Karpas-422 (cell line): ENCODE measurements at regions not wholly inside any gene's neighbourhood (a gene's known extent, or its start where the extent isn't known, plus 50 kb on each side); places are given as distances from the start of the nearest gene placed in this dataset.

Experiments used
- DNase-seq: peaks from one replicate; pipeline ENCODE4 v3.0.0-alpha.2; 2015
- H2AFZ ChIP-seq: fragments of 200-600 bp; sonication (generic); 2 replicates; pipeline ENCODE4 v1.6.1; 2014; ENCODE audit warnings: antibody characterized with exemption, low read length, mixed read lengths
- H3K27ac ChIP-seq: fragments of 200-600 bp; sonication (generic); 2 replicates; pipeline ENCODE4 v1.5.1; 2014; ENCODE audit warnings: mild to moderate bottlenecking, low read length, moderate library complexity
- H3K27me3 ChIP-seq: fragments of 200-600 bp; sonication (generic); 2 replicates; pipeline ENCODE4 v1.6.1; 2014; ENCODE audit warnings: low read length, mixed read lengths
- H3K36me3 ChIP-seq: fragments of 200-600 bp; sonication (generic); 2 replicates; pipeline ENCODE4 v1.6.1; 2014; ENCODE audit warnings: low read length, mixed read lengths; ENCODE audit not compliant: insufficient read depth
- H3K4me1 ChIP-seq: fragments of 200-600 bp; sonication (generic); 2 replicates; pipeline ENCODE4 v1.6.1; 2014; ENCODE audit warnings: mild to moderate bottlenecking, low read length, mixed read lengths
- H3K4me2 ChIP-seq: fragments of 200-600 bp; sonication (generic); 2 replicates; pipeline ENCODE4 v1.6.1; 2014; ENCODE audit warnings: low read length, low read depth, mild to moderate bottlenecking; ENCODE audit not compliant: poor library complexity, severe bottlenecking
- H3K4me3 ChIP-seq: fragments of 200-600 bp; sonication (generic); 2 replicates; pipeline ENCODE4 v1.5.1; 2014; ENCODE audit warnings: mild to moderate bottlenecking, antibody characterized with exemption, low read length, mixed read lengths
- H3K79me2 ChIP-seq: fragments of 200-600 bp; sonication (generic); 2 replicates; pipeline ENCODE4 v1.6.1; 2014; ENCODE audit warnings: mild to moderate bottlenecking, low read length, mixed read lengths
- H3K9ac ChIP-seq: fragments of 200-600 bp; sonication (generic); 2 replicates; pipeline ENCODE4 v1.6.0; 2014; ENCODE audit warnings: low read length
- H3K9me2 ChIP-seq: fragments of 200-600 bp; sonication (generic), shearing (Covaris generic); replicated peaks from 2 replicates; pipeline ENCODE4 v1.6.0; 2014; ENCODE audit warnings: mild to moderate bottlenecking, low read length, moderate library complexity; ENCODE audit not compliant: insufficient read depth
- H3K9me3 ChIP-seq: fragments of 300-700, 200-600 bp; sonication (generic); 2 replicates; pipeline ENCODE4 v1.6.1; 2014; ENCODE audit warnings: low read length, mixed read lengths
- H4K20me1 ChIP-seq: fragments of 200-600 bp; sonication (generic); 2 replicates; pipeline ENCODE4 v1.6.1; 2014; ENCODE audit warnings: mild to moderate bottlenecking, antibody characterized with exemption, low read length, low read depth; ENCODE audit not compliant: insufficient read depth

GRCh38 chr6:92716638-92717037 lies 702.7 kb downstream of the EPHA7 start:
- H3K9me2 ChIP-seq = no peaks in the 10 kb centered on the region
- no peaks in the 10 kb centered on the region for H3K36me3 ChIP-seq
- no peaks in the 10 kb centered on the region for H3K79me2 ChIP-seq
- H3K4me2 ChIP-seq = no peak overlapping the region
- no peaks in the 10 kb centered on the region for H4K20me1 ChIP-seq
- no peak overlapping the region for H3K4me3 ChIP-seq
- no peak for DNase-seq
- no peak overlapping the region for H3K9ac ChIP-seq
- no peaks in the 10 kb centered on the region for H3K4me1 ChIP-seq
- H3K27me3 ChIP-seq = no peaks in the 10 kb centered on the region
- no peak overlapping the region for H2AFZ ChIP-seq
- H3K27ac ChIP-seq = no peak overlapping the region
- H3K9me3 ChIP-seq = peaks cover 6% of the 10 kb centered on the region

GRCh38 chr6:92715991-92716390 lies 703.4 kb downstream of the EPHA7 start:
- H3K9ac ChIP-seq = no peak overlapping the region
- no peaks in the 10 kb centered on the region for H4K20me1 ChIP-seq
- no peaks in the 10 kb centered on the region for H3K9me2 ChIP-seq
- no peak for DNase-seq
- no peaks in the 10 kb centered on the region for H3K27me3 ChIP-seq
- H3K27ac ChIP-seq = no peak overlapping the region
- peaks cover 11% of the 10 kb centered on the region for H3K9me3 ChIP-seq
- H3K4me2 ChIP-seq = no peak overlapping the region
- H3K79me2 ChIP-seq = no peaks in the 10 kb centered on the region
- H3K4me3 ChIP-seq = no peak overlapping the region
- no peaks in the 10 kb centered on the region for H3K4me1 ChIP-seq
- no peak overlapping the region for H2AFZ ChIP-seq
- H3K36me3 ChIP-seq = no peaks in the 10 kb centered on the region

GRCh38 chr6:92714346-92714745 lies 705.0 kb downstream of the EPHA7 start:
- H3K9me2 ChIP-seq = no peaks in the 10 kb centered on the region
- no peaks in the 10 kb centered on the region for H3K36me3 ChIP-seq
- DNase-seq = no peak
- no peak overlapping the region for H3K4me3 ChIP-seq
- peaks cover 9% of the 10 kb centered on the region; the same call in 1 of the 2 replicates for H3K9me3 ChIP-seq
- H3K27ac ChIP-seq = no peak overlapping the region
- no peak overlapping the region for H2AFZ ChIP-seq
- H3K27me3 ChIP-seq = no peaks in the 10 kb centered on the region
- no peak overlapping the region for H3K9ac ChIP-seq
- no peaks in the 10 kb centered on the region for H4K20me1 ChIP-seq
- H3K4me2 ChIP-seq = no peak overlapping the region
- no peaks in the 10 kb centered on the region for H3K79me2 ChIP-seq
- H3K4me1 ChIP-seq = no peaks in the 10 kb centered on the region

- Histone ChIP-seq H3K4me3 (no peak overlapping the region), H3K79me2 (no peaks in the 10 kb centered on the region), H3K36me3 (no peaks in the 10 kb centered on the region), H3K4me1 (no peaks in the 10 kb centered on the region), H4K20me1 (no peaks in the 10 kb centered on the region), H3K9me2 (no peaks in the 10 kb centered on the region), H3K27me3 (no peaks in the 10 kb centered on the region), H3K9me3 (peaks cover 33% of the 10 kb centered on the region), H3K9ac (no peak overlapping the region), H2AFZ (no peak overlapping the region), H3K4me2 (no peak overlapping the region), H3K27ac (no peak overlapping the region)
- no peak for DNase-seq
Measured at GRCh38 chr6:92710048-92710447, 709.3 kb downstream of the EPHA7 start.

- Histone ChIP-seq H3K36me3 (no peaks in the 10 kb centered on the region), H3K9me3 (peaks cover 33% of the 10 kb centered on the region), H3K27ac (no peak overlapping the region), H3K4me2 (no peak overlapping the region), H3K27me3 (no peaks in the 10 kb centered on the region), H3K4me3 (no peak overlapping the region), H3K79me2 (no peaks in the 10 kb centered on the region), H4K20me1 (no peaks in the 10 kb centered on the region), H2AFZ (no peak overlapping the region), H3K9me2 (no peaks in the 10 kb centered on the region), H3K9ac (no peak overlapping the region), H3K4me1 (no peaks in the 10 kb centered on the region)
- no peak for DNase-seq
Measured at GRCh38 chr6:92708945-92709344, 710.4 kb downstream of the EPHA7 start.

- DNase-seq = no peak
- no peak overlapping the region for H3K4me2 ChIP-seq
- no peaks in the 10 kb centered on the region for H3K9me2 ChIP-seq
- H3K9me3 ChIP-seq = peaks cover 33% of the 10 kb centered on the region
- no peak overlapping the region for H2AFZ ChIP-seq
- H3K4me1 ChIP-seq = no peaks in the 10 kb centered on the region
- H4K20me1 ChIP-seq = no peaks in the 10 kb centered on the region
- no peak overlapping the region for H3K4me3 ChIP-seq
- no peaks in the 10 kb centered on the region for H3K79me2 ChIP-seq
- no peak overlapping the region for H3K27ac ChIP-seq
- H3K27me3 ChIP-seq = no peaks in the 10 kb centered on the region
- H3K9ac ChIP-seq = no peak overlapping the region
- H3K36me3 ChIP-seq = no peaks in the 10 kb centered on the region
Measured at GRCh38 chr6:92708270-92708669, 711.1 kb downstream of the EPHA7 start.

- H3K79me2 ChIP-seq = no peaks in the 10 kb centered on the region
- H3K9ac ChIP-seq = no peak overlapping the region
- H3K4me1 ChIP-seq = no peaks in the 10 kb centered on the region
- DNase-seq = no peak
- H3K27me3 ChIP-seq = no peaks in the 10 kb centered on the region
- H3K4me3 ChIP-seq = no peak overlapping the region
- no peak overlapping the region for H2AFZ ChIP-seq
- H3K36me3 ChIP-seq = no peaks in the 10 kb centered on the region
- H3K27ac ChIP-seq = no peak overlapping the region
- H3K4me2 ChIP-seq = no peak overlapping the region
- no peaks in the 10 kb centered on the region for H4K20me1 ChIP-seq
- H3K9me3 ChIP-seq = peaks cover 39% of the 10 kb centered on the region
- no peaks in the 10 kb centered on the region for H3K9me2 ChIP-seq
Measured at GRCh38 chr6:92706976-92707375, 712.4 kb downstream of the EPHA7 start.

GRCh38 chr6:92701425-92702096 lies 717.8 kb downstream of the EPHA7 start:
- DNase-seq = no peak
- peaks cover 18% of the 10 kb centered on the region for H3K9me3 ChIP-seq
- no peaks in the 10 kb centered on the region for H3K36me3 ChIP-seq
- H3K27me3 ChIP-seq = no peaks in the 10 kb centered on the region
- no peaks in the 10 kb centered on the region for H3K9me2 ChIP-seq
- H2AFZ ChIP-seq = no peak overlapping the region
- H3K4me3 ChIP-seq = no peak overlapping the region
- H3K27ac ChIP-seq = no peak overlapping the region
- H3K9ac ChIP-seq = no peak overlapping the region
- no peaks in the 10 kb centered on the region for H3K4me1 ChIP-seq
- no peaks in the 10 kb centered on the region for H3K79me2 ChIP-seq
- H3K4me2 ChIP-seq = no peak overlapping the region
- H4K20me1 ChIP-seq = no peaks in the 10 kb centered on the region
